ENCODE measurements at regions not wholly inside any gene's neighbourhood (a gene's known extent, or its start where the extent isn't known, plus 50 kb on each side); places are given as distances from the start of the nearest gene placed in this dataset.

GRCh38 chr6:133047065-133047665 lies 194.0 kb upstream of the EYA4 start (continued):
- TF ChIP-seq REST (IDR thresholded peaks at IDR 0.05; ENCODE audit: low read depth, low read length) (no peak), TCF12 (IDR thresholded peaks at IDR 0.05) (no peak), GATA2 (CRISPR knock-in tag; IDR thresholded peaks at IDR 0.05) (no peak), RFX5 (IDR thresholded peaks at IDR 0.05; ENCODE audit: low read length) (no peak), EZH2phosphoT487 (IDR thresholded peaks at IDR 0.05; ENCODE audit: borderline replicate concordance, low read depth) (no peak), MXI1 (IDR thresholded peaks at IDR 0.05; ENCODE audit: low read depth, low read length) (no peak), POLR2AphosphoS5 (IDR thresholded peaks at IDR 0.05; ENCODE audit: low read depth, low read length) (no peak)

GRCh38 chr6:133047706-133048105 lies 193.5 kb upstream of the EYA4 start:
- no peak overlapping the region for H3K4me3 ChIP-seq (ENCODE audit: low read depth in 2 of 2, low read length in 1 of 2)
- no peaks in the 10 kb centered on the region for H3K9me2 ChIP-seq
- ChIA-PET CTCF (no interaction called here), POLR2A (interaction anchor here (0.6 kb wide), 1 partner anchor 44 kb away, joined by 3 read pairs; no protein-coding TSS in a partner anchor)
- no peaks in the 10 kb centered on the region for H3K9me3 ChIP-seq
- no peaks in the 10 kb centered on the region for H4K20me1 ChIP-seq (ENCODE audit: insufficient read depth)
- H3F3A ChIP-seq (replicated peaks; ENCODE audit: insufficient read depth), result no peaks in the 10 kb centered on the region
- H3K27me3 ChIP-seq (ENCODE audit: insufficient read depth), result no peaks in the 10 kb centered on the region
- H3K36me3 ChIP-seq (replicated peaks in 1 of 2; ENCODE audit: control insufficient read depth in 1 of 2, insufficient read depth in 2 of 2, low read length in 1 of 2), result no peaks in the 10 kb centered on the region
- no peaks in the 10 kb centered on the region for H3K79me2 ChIP-seq (ENCODE audit: insufficient read depth)
- no peaks in the 10 kb centered on the region; a peak in 1 of 4 replicates for H3K4me1 ChIP-seq (ENCODE audit: control insufficient read depth in 1 of 2, insufficient read depth in 2 of 2, low read depth in 1 of 2, low read length in 1 of 2)
- 43% methylated on average over 1 of the region's 1 CpG for WGBS (ENCODE audit: low lambda C conversion rate)
- no peak for TF ChIP-seq MXI1 (IDR thresholded peaks at IDR 0.05; ENCODE audit: low read depth, low read length)
- TF ChIP-seq MEF2A (IDR thresholded peaks at IDR 0.05; ENCODE audit: borderline replicate concordance, low read depth), result no peak
- no peak for TF ChIP-seq REST (IDR thresholded peaks at IDR 0.05; ENCODE audit: low read depth, low read length)
- no peak for TF ChIP-seq FOXJ3 (CRISPR knock-in tag; IDR thresholded peaks at IDR 0.05)
- no peak for TF ChIP-seq JUND (IDR thresholded peaks at IDR 0.05)
- no peak for TF ChIP-seq GATA2 (CRISPR knock-in tag; IDR thresholded peaks at IDR 0.05)
- TF ChIP-seq ZBTB33 (IDR thresholded peaks at IDR 0.05; ENCODE audit: borderline replicate concordance, low read depth), result no peak
- no peak for TF ChIP-seq POLR2AphosphoS5 (IDR thresholded peaks at IDR 0.05; ENCODE audit: low read depth, low read length)
- no peak overlapping the region for H2AFZ ChIP-seq (ENCODE audit: low read depth)
- no peak overlapping the region for H3K4me2 ChIP-seq
- DNase-seq, result no peak
- H3K9ac ChIP-seq, result no peak overlapping the region
- no peak overlapping the region for H3K27ac ChIP-seq (ENCODE audit: low read depth in 2 of 2, low read length in 1 of 2)

Measured in SK-N-SH (cell line).